Muscle layer of duodenum (tissue), 2 donors: ENCODE measurements at regions not wholly inside any gene's neighbourhood (a gene's known extent, or its start where the extent isn't known, plus 50 kb on each side); places are given as distances from the start of the nearest gene placed in this dataset.

Experiments
- H3K27ac ChIP-seq: one replicate; pipeline ENCODE4 v1.7.0; 2013; ENCODE audit warnings: mild to moderate bottlenecking, low read length
- H3K27me3 ChIP-seq: one replicate; pipeline ENCODE4 v1.7.0; 2013; ENCODE audit warnings: low read depth, mild to moderate bottlenecking, control low read depth, low read length
- H3K36me3 ChIP-seq, 2 donors: one replicate each; pipeline ENCODE4 v1.7.0; 2013; ENCODE audit warnings: low read length in 2 of 2, control low read depth in 1 of 2, mild to moderate bottlenecking in 1 of 2; ENCODE audit not compliant: insufficient read depth in 2 of 2, control insufficient read depth in 1 of 2
- H3K4me1 ChIP-seq, 2 donors: one replicate each; pipeline ENCODE4 v1.7.0; 2013; ENCODE audit warnings: low read length in 2 of 2, mild to moderate bottlenecking in 2 of 2, control low read depth in 1 of 2, moderate library complexity in 1 of 2; ENCODE audit not compliant: insufficient read depth in 2 of 2, control insufficient read depth in 1 of 2
- H3K4me3 ChIP-seq, 2 donors: one replicate each; pipeline ENCODE4 v1.7.0; 2013; ENCODE audit warnings: low read length in 2 of 2, low read depth in 1 of 2, mild to moderate bottlenecking in 1 of 2
- H3K9me3 ChIP-seq, 2 donors: one replicate each; pipeline ENCODE4 v1.7.0; 2013; ENCODE audit warnings: low read length in 2 of 2, control low read depth in 1 of 2, mild to moderate bottlenecking in 1 of 2; ENCODE audit not compliant: control insufficient read depth in 1 of 2
- donor health status: healthy.

GRCh38 chr18:55847960-55848359, 260.0 kb upstream of the TCF4 start:
- Histone ChIP-seq H3K4me3 (no peak overlapping the region), H3K27me3 (no peaks in the 10 kb centered on the region), H3K27ac (no peak overlapping the region), H3K36me3 (no peaks in the 10 kb centered on the region), H3K4me1 (no peaks in the 10 kb centered on the region), H3K9me3 (no peaks in the 10 kb centered on the region)

- H3K4me3 ChIP-seq: no peak overlapping the region
- H3K36me3 ChIP-seq: no peaks in the 10 kb centered on the region
- peaks cover 0 to 3% of the 10 kb centered on the region in 2 donors for H3K9me3 ChIP-seq
- H3K4me1 ChIP-seq: no peaks in the 10 kb centered on the region
- no peaks in the 10 kb centered on the region for H3K27me3 ChIP-seq
- no peak overlapping the region for H3K27ac ChIP-seq
Measured at GRCh38 chr18:55845221-55845620, 257.2 kb upstream of the TCF4 start.

- H3K4me3 ChIP-seq: no peak overlapping the region
- H3K27ac ChIP-seq: no peak overlapping the region
- no peaks in the 10 kb centered on the region for H3K4me1 ChIP-seq
- no peaks in the 10 kb centered on the region for H3K36me3 ChIP-seq
- H3K9me3 ChIP-seq: peaks cover 0 to 3% of the 10 kb centered on the region in 2 donors
- H3K27me3 ChIP-seq: no peaks in the 10 kb centered on the region
Measured at GRCh38 chr18:55844382-55844781, 256.4 kb upstream of the TCF4 start.

- peaks cover 0 to 3% of the 10 kb centered on the region in 2 donors for H3K9me3 ChIP-seq
- H3K4me3 ChIP-seq: no peak overlapping the region
- H3K4me1 ChIP-seq: no peaks in the 10 kb centered on the region
- no peaks in the 10 kb centered on the region for H3K36me3 ChIP-seq
- H3K27ac ChIP-seq: no peak overlapping the region
- H3K27me3 ChIP-seq: no peaks in the 10 kb centered on the region
Measured at GRCh38 chr18:55841314-55841713, 253.3 kb upstream of the TCF4 start.

GRCh38 chr18:55840601-55841170, 252.7 kb upstream of the TCF4 start:
- no peaks in the 10 kb centered on the region for H3K36me3 ChIP-seq
- H3K9me3 ChIP-seq: peaks cover 0 to 3% of the 10 kb centered on the region in 2 donors
- H3K4me1 ChIP-seq: no peaks in the 10 kb centered on the region
- H3K27me3 ChIP-seq: no peaks in the 10 kb centered on the region
- H3K27ac ChIP-seq: no peak overlapping the region
- no peak overlapping the region for H3K4me3 ChIP-seq

- no peaks in the 10 kb centered on the region for H3K4me1 ChIP-seq
Measured at GRCh38 chr18:55839343-55839742, 251.4 kb upstream of the TCF4 start.

GRCh38 chr18:55838841-55839240, 250.8 kb upstream of the TCF4 start:
- H3K4me1 ChIP-seq: no peaks in the 10 kb centered on the region
- no peaks in the 10 kb centered on the region for H3K36me3 ChIP-seq
- H3K4me3 ChIP-seq: no peak overlapping the region
- H3K27me3 ChIP-seq: no peaks in the 10 kb centered on the region
- H3K27ac ChIP-seq: no peak overlapping the region
- peaks cover 0 to 3% of the 10 kb centered on the region in 2 donors for H3K9me3 ChIP-seq

More at GRCh38 chr18:55839343-55839742, 251.4 kb upstream of the TCF4 start:
- Histone ChIP-seq H3K4me3 (no peak overlapping the region), H3K27ac (no peak overlapping the region), H3K36me3 (no peaks in the 10 kb centered on the region), H3K27me3 (no peaks in the 10 kb centered on the region), H3K9me3 (peaks cover 0 to 3% of the 10 kb centered on the region in 2 donors)

- no peak overlapping the region for H3K4me3 ChIP-seq
- H3K36me3 ChIP-seq: no peaks in the 10 kb centered on the region
- H3K27me3 ChIP-seq: no peaks in the 10 kb centered on the region
- H3K9me3 ChIP-seq: peaks cover 0 to 3% of the 10 kb centered on the region in 2 donors
- H3K27ac ChIP-seq: no peak overlapping the region
- H3K4me1 ChIP-seq: no peaks in the 10 kb centered on the region
Measured at GRCh38 chr18:55838319-55838718, 250.3 kb upstream of the TCF4 start.

GRCh38 chr18:55833543-55833942, 245.6 kb upstream of the TCF4 start:
- Histone ChIP-seq H3K36me3 (no peaks in the 10 kb centered on the region), H3K4me3 (no peak overlapping the region), H3K9me3 (no peaks in the 10 kb centered on the region), H3K27me3 (no peaks in the 10 kb centered on the region), H3K4me1 (no peaks in the 10 kb centered on the region), H3K27ac (no peak overlapping the region)

GRCh38 chr18:55830544-55830943, 242.6 kb upstream of the TCF4 start:
- no peak overlapping the region for H3K27ac ChIP-seq
- no peaks in the 10 kb centered on the region for H3K4me1 ChIP-seq
- H3K4me3 ChIP-seq: no peak overlapping the region
- H3K36me3 ChIP-seq: no peaks in the 10 kb centered on the region
- peaks cover 0 to under 1% of the 10 kb centered on the region in 2 donors for H3K9me3 ChIP-seq
- no peaks in the 10 kb centered on the region for H3K27me3 ChIP-seq

- peaks cover 0 to 3% of the 10 kb centered on the region in 2 donors for H3K9me3 ChIP-seq
- no peaks in the 10 kb centered on the region for H3K4me1 ChIP-seq
- no peaks in the 10 kb centered on the region for H3K27me3 ChIP-seq
- H3K27ac ChIP-seq: no peak overlapping the region
- no peak overlapping the region for H3K4me3 ChIP-seq
- no peaks in the 10 kb centered on the region for H3K36me3 ChIP-seq
Measured at GRCh38 chr18:55821219-55821618, 233.2 kb upstream of the TCF4 start.

- Histone ChIP-seq H3K4me3 (no peak overlapping the region), H3K27me3 (no peaks in the 10 kb centered on the region), H3K36me3 (no peaks in the 10 kb centered on the region), H3K4me1 (no peaks in the 10 kb centered on the region), H3K27ac (no peak overlapping the region), H3K9me3 (no peaks in the 10 kb centered on the region)
Measured at GRCh38 chr18:55819448-55819847, 231.5 kb upstream of the TCF4 start.
